ENCODE measurements at regions not wholly inside any gene's neighbourhood (a gene's known extent, or its start where the extent isn't known, plus 50 kb on each side); places are given as distances from the start of the nearest gene placed in this dataset.

GRCh38 chr5:3424946-3425345, 170.7 kb upstream of the IRX1 start:
- ChIA-PET CTCF (no interaction called here), RAD21 (ENCODE audit: low non-redundant PET in 1 of 2, low total read pairs in 2 of 2, uncharacterized antibody in 2 of 2, unreplicated experiment in 2 of 2) (no interaction called here), POLR2A (no interaction called here)
- H3K4me3 ChIP-seq (replicated peaks in 1 of 2; ENCODE audit: low read depth in 1 of 2, low read length in 2 of 2): no peak overlapping the region
- no peak overlapping the region for H3K27ac ChIP-seq (ENCODE audit: low read depth, low read length)
- peaks cover 10 to 17% of the 10 kb centered on the region in 2 experiments; a peak in 2 of 4 replicates for H3K9me3 ChIP-seq (ENCODE audit: control insufficient read depth in 1 of 2, insufficient read depth in 1 of 2, low read depth in 1 of 2, low read length in 2 of 2)
- DNase-seq (ENCODE audit: low read depth, low spot score) (no peak), ATAC-seq (no peak)
- H3K36me3 ChIP-seq (ENCODE audit: control insufficient read depth in 1 of 2, insufficient read depth in 2 of 2, low read length in 2 of 2): no peaks in the 10 kb centered on the region
- no peak for TF ChIP-seq ZFX (IDR thresholded peaks at IDR 0.05)
- TF ChIP-seq POLR2A (IDR thresholded peaks at IDR 0.05; ENCODE audit: borderline replicate concordance, extremely low read depth, insufficient read depth, insufficient read length): no peak
- TF ChIP-seq EGR1 (IDR thresholded peaks at IDR 0.05; ENCODE audit: low read depth): no peak
- TF ChIP-seq CEBPB (IDR thresholded peaks at IDR 0.05; ENCODE audit: low read depth): no peak
- TF ChIP-seq POLR2AphosphoS5 (IDR thresholded peaks at IDR 0.05; ENCODE audit: low read depth, low read length): no peak
- TF ChIP-seq SIN3A (IDR thresholded peaks at IDR 0.05; ENCODE audit: low read depth): no peak
- TF ChIP-seq CTCF (IDR thresholded peaks at IDR 0.05 in 2 of 3, conservative IDR thresholded peaks at IDR 0.05 in 1 of 3; ENCODE audit: borderline replicate concordance in 1 of 3, insufficient read depth in 1 of 3, low read depth in 2 of 3, low read length in 2 of 3): no peak
- no peak for TF ChIP-seq RAD21 (IDR thresholded peaks at IDR 0.05; ENCODE audit: low read depth)
- no peak for TF ChIP-seq YY1 (IDR thresholded peaks at IDR 0.05; ENCODE audit: extremely low read depth, insufficient replicate concordance, low read depth, low read length)
- H4K20me1 ChIP-seq (ENCODE audit: insufficient read depth): no peaks in the 10 kb centered on the region
- H3K4me2 ChIP-seq (ENCODE audit: low read length): no peak overlapping the region
- no peaks in the 10 kb centered on the region for H3K4me1 ChIP-seq (ENCODE audit: control insufficient read depth in 1 of 2, insufficient read depth in 2 of 2, low read length in 2 of 2)
- no peak overlapping the region for H2AFZ ChIP-seq (ENCODE audit: low read depth, low read length, poor library complexity, severe bottlenecking)
- intact Hi-C loops (cut with micrococcal nuclease): no loop called here
- BruUV-seq (replicated peaks): no TSS peak
- no peak overlapping the region for H3K9ac ChIP-seq (ENCODE audit: low read length)
- no peaks in the 10 kb centered on the region for H3K27me3 ChIP-seq (ENCODE audit: insufficient read depth, low read length)
- H3K79me2 ChIP-seq (ENCODE audit: insufficient read depth, low read length): no peaks in the 10 kb centered on the region
- H3K9me2 ChIP-seq (ENCODE audit: insufficient read depth): no peaks in the 10 kb centered on the region

DNA sequence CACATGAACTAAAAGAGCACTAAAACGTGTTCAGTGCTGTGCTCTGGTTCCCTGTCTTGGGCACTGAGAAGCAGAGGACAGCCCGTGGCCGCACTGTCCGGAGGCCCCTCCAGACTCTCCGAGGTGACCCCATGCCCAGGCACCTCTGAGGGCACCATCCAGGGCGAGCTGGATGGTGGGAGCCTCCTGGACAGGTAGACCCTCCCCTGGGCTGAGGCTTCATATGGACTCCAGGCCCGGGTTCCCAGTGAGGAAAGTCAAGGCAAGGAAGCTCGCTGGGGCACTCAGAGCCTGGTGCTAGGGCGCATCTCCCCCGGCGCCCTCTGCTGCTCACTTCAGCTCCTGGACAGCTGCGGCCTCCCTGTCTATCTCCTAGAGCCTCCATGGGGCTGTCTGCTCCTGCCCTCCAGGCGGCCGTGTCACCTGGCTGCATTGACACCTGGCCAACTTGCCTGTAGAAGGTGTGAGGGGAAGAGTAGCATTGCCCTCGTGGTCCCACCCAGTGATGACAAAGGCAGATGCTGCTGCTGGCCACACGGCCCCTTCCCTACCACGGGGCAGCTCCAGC, 178.2 kb upstream of the IRX1 start:
- BruUV-seq (replicated peaks): no TSS peak
- no peaks in the 10 kb centered on the region for H3K36me3 ChIP-seq (ENCODE audit: control insufficient read depth in 1 of 2, insufficient read depth in 2 of 2, low read length in 2 of 2)
- H3K27ac ChIP-seq (ENCODE audit: low read depth, low read length): no peak overlapping the region
- H3K27me3 ChIP-seq (ENCODE audit: insufficient read depth, low read length): no peaks in the 10 kb centered on the region
- TF ChIP-seq EGR1 (IDR thresholded peaks at IDR 0.05; ENCODE audit: low read depth): no peak
- TF ChIP-seq TCF7L2 (IDR thresholded peaks at IDR 0.05; ENCODE audit: borderline replicate concordance, extremely low read depth, insufficient read depth, insufficient read length): no peak
- no peak overlapping the region for H3K4me3 ChIP-seq (replicated peaks in 1 of 2; ENCODE audit: low read depth in 1 of 2, low read length in 2 of 2)
- H4K20me1 ChIP-seq (ENCODE audit: insufficient read depth): no peaks in the 10 kb centered on the region
- H3K4me2 ChIP-seq (ENCODE audit: low read length): no peak overlapping the region
- intact Hi-C loops (cut with micrococcal nuclease): no loop called here
- DNase-seq (ENCODE audit: low read depth, low spot score): no peak
- no peaks in the 10 kb centered on the region for H3K9me2 ChIP-seq (ENCODE audit: insufficient read depth)
- RAD21 ChIA-PET (ENCODE audit: low non-redundant PET in 1 of 2, low total read pairs in 2 of 2, uncharacterized antibody in 2 of 2, unreplicated experiment in 2 of 2): no interaction called here
- no peaks in the 10 kb centered on the region for H3K79me2 ChIP-seq (ENCODE audit: insufficient read depth, low read length)
- H3K9ac ChIP-seq (ENCODE audit: low read length): no peak overlapping the region
- POLR2A ChIA-PET: no interaction called here
- H3K9me3 ChIP-seq (ENCODE audit: control insufficient read depth in 1 of 2, insufficient read depth in 1 of 2, low read depth in 1 of 2, low read length in 2 of 2): peaks cover 7 to 25% of the 10 kb centered on the region in 2 experiments; a peak in 2 of 4 replicates
- no peak for ATAC-seq
- CTCF ChIA-PET: no interaction called here
- no peak overlapping the region for H2AFZ ChIP-seq (ENCODE audit: low read depth, low read length, poor library complexity, severe bottlenecking)
- H3K4me1 ChIP-seq (ENCODE audit: control insufficient read depth in 1 of 2, insufficient read depth in 2 of 2, low read length in 2 of 2): no peaks in the 10 kb centered on the region
